Smooth muscle cell (in vitro differentiated cells): ENCODE measurements at regions not wholly inside any gene's neighbourhood (a gene's known extent, or its start where the extent isn't known, plus 50 kb on each side); places are given as distances from the start of the nearest gene placed in this dataset.

Experiments
- DNase-seq: peaks from one replicate; lab custom pipeline; 2025; ENCODE audit not compliant: unreplicated experiment; lab: John Stamatoyannopoulos, UW
- H2AFZ ChIP-seq: fragments of 200-600 bp; sonication (generic); 2 replicates; pipeline ENCODE4 v1.6.0; 2016; ENCODE audit warnings: antibody characterized with exemption, low read depth, mild to moderate bottlenecking
- H3F3A ChIP-seq: fragments of 200-600 bp; sonication (generic); 2 replicates; pipeline ENCODE4 v1.6.0; 2017; ENCODE audit warnings: antibody characterized with exemption, low read depth
- H3K27ac ChIP-seq: fragments of 200-600 bp; sonication (generic); 2 replicates; pipeline ENCODE4 v1.5.1; 2016; ENCODE audit warnings: low read depth, mild to moderate bottlenecking
- H3K27me3 ChIP-seq: fragments of 200-600 bp; sonication (generic); 2 replicates; pipeline ENCODE4 v1.6.1; 2016; ENCODE audit warnings: low read depth, mild to moderate bottlenecking
- H3K36me3 ChIP-seq: fragments of 200-600 bp; sonication (generic); 2 replicates; pipeline ENCODE4 v1.5.1; 2016; ENCODE audit warnings: low read depth
- H3K4me1 ChIP-seq: fragments of 200-600 bp; sonication (generic); 2 replicates; pipeline ENCODE4 v1.5.1; 2016; ENCODE audit warnings: low read depth
- H3K4me2 ChIP-seq: fragments of 200-600 bp; sonication (generic); 2 replicates; pipeline ENCODE4 v1.6.0; 2016; ENCODE audit warnings: mild to moderate bottlenecking
- H3K4me3 ChIP-seq: fragments of 200-600 bp; sonication (generic); 2 replicates; pipeline ENCODE4 v1.5.1; 2016; ENCODE audit warnings: mild to moderate bottlenecking
- H3K79me2 ChIP-seq: fragments of 200-600 bp; sonication (generic); 2 replicates; pipeline ENCODE4 v1.6.0; 2016; ENCODE audit warnings: low read depth, mild to moderate bottlenecking
- H3K9ac ChIP-seq: fragments of 200-600 bp; sonication (generic); 2 replicates; pipeline ENCODE4 v1.6.0; 2016; ENCODE audit warnings: low read depth
- H3K9me3 ChIP-seq: fragments of 200-600 bp; sonication (generic); replicated peaks from 2 replicates; pipeline ENCODE4 v1.5.1; 2016; ENCODE audit warnings: low read depth
- H4K20me1 ChIP-seq: fragments of 200-600 bp; sonication (generic); 2 replicates; pipeline ENCODE4 v1.6.0; 2016; ENCODE audit warnings: low read depth
- WGBS: methylation state at CpG from one replicate; pipeline ENCODE4 v1.1.7; 2016; ENCODE audit warnings: low lambda C conversion rate; 5-methylcytosine and 5-hydroxymethylcytosine counted together
- TF ChIP-seq, protein P1 (sequence below): fragments of 200-600 bp; sonication (generic); IDR thresholded peaks from 2 replicates; pipeline ENCODE4 v1.5.1; 2017; ENCODE audit warnings: borderline replicate concordance, mild to moderate bottlenecking, antibody characterized with exemption; ENCODE audit not compliant: insufficient read depth, poor library complexity, severe bottlenecking

DNA sequence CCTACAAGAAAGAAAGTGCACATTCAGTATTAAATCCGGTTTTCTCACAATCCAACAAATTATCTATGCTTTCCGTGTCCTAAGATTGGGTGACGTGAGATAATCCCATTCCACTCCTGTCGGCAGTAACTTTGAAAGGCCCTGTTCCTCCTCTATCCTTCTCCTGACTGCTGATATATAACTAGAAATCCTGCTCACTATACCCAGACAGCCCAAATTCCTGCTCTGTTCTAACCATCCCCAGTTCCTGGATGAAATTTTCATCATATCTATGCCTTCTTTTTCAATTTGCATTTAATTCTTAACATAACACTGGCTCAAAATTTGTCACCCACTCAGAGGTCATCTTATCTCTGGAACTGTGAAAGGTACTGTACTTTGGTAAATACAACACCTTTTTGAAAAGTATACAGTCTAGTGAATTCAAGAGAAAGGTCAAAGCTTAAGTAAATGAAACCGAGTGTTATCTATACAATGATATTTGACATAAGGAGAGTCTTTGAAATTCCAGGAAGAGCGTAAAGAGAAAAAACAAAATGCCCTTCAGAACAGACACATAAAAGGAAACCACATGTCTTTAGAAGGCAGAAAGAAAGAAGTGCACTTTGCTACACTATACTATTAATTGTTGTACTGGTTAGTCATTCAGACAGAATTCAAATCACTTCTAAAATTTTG is 200.5 kb upstream of the NEGR1 start:
- no peak for DNase-seq
- Histone ChIP-seq H3K27me3 (no peaks in the 10 kb centered on the region), H3K4me1 (no peaks in the 10 kb centered on the region), H3K36me3 (no peaks in the 10 kb centered on the region), H4K20me1 (no peaks in the 10 kb centered on the region), H3K9me3 (no peaks in the 10 kb centered on the region), H3K4me3 (no peak overlapping the region), H3K79me2 (no peaks in the 10 kb centered on the region), H3K27ac (no peak overlapping the region), H3K9ac (no peak overlapping the region), H3K4me2 (no peak overlapping the region), H2AFZ (no peak overlapping the region), H3F3A (no peaks in the 10 kb centered on the region)
- WGBS = 86% methylated on average over 6 of the region's 6 CpGs
- TF ChIP-seq, protein P1, sequence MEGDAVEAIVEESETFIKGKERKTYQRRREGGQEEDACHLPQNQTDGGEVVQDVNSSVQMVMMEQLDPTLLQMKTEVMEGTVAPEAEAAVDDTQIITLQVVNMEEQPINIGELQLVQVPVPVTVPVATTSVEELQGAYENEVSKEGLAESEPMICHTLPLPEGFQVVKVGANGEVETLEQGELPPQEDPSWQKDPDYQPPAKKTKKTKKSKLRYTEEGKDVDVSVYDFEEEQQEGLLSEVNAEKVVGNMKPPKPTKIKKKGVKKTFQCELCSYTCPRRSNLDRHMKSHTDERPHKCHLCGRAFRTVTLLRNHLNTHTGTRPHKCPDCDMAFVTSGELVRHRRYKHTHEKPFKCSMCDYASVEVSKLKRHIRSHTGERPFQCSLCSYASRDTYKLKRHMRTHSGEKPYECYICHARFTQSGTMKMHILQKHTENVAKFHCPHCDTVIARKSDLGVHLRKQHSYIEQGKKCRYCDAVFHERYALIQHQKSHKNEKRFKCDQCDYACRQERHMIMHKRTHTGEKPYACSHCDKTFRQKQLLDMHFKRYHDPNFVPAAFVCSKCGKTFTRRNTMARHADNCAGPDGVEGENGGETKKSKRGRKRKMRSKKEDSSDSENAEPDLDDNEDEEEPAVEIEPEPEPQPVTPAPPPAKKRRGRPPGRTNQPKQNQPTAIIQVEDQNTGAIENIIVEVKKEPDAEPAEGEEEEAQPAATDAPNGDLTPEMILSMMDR = no peak

DNA sequence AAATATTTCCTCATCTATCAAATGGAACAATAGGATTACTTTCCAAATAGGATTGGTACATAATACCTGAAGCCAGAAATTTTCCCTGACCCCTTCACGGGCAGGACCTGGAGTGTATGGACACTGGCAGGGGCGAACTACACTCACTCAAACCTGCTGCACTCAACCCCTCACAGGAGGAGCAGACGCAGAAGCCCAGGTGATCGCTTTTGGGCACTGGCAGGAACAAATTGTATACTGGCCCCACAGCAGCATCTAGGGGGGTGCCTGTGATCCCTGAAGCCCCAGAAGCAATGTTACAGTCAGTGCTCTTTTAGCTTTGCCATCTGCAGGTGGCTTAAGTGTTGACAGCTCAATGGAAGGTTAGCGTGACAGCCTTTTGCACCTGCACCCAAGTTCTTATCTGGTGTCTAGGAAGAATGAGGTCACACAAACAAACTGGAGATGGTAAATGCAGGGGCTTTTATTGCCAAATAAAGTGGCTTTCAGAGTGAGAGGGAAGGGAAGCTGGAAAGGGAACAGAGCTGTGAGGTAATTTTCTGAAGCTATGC is 199.2 kb upstream of the NEGR1 start:
- no peaks in the 10 kb centered on the region for H3K36me3 ChIP-seq
- DNase-seq = no peak
- 91% methylated on average over 5 of the region's 5 CpGs for WGBS
- H3K27me3 ChIP-seq = no peaks in the 10 kb centered on the region
- H3K9me3 ChIP-seq = no peaks in the 10 kb centered on the region
- no peak overlapping the region for H2AFZ ChIP-seq
- H3F3A ChIP-seq = no peaks in the 10 kb centered on the region
- no peaks in the 10 kb centered on the region for H4K20me1 ChIP-seq
- H3K79me2 ChIP-seq = no peaks in the 10 kb centered on the region
- no peak overlapping the region for H3K4me3 ChIP-seq
- H3K9ac ChIP-seq = no peak overlapping the region
- TF ChIP-seq, protein P1 = no peak
- no peaks in the 10 kb centered on the region for H3K4me1 ChIP-seq
- H3K4me2 ChIP-seq = no peak overlapping the region
- H3K27ac ChIP-seq = no peak overlapping the region

DNA sequence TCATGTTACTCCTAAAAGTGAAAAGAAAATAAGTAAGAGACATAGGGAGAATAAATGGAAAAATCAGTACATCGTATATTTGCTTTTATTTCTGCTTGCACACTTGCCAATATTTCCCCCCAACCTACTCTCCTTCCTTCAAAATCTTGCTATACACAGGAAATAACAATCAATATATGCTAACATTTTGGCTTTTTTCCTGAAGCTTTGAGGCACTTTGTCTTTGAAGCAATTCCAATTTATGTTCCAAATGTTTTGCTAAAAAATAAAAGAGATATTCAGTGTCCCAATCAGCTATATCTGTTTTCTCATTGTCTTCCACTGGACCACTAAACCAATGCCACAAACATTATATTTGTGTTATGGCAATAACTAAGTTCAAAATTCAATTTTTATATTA is 184.0 kb upstream of the NEGR1 start:
- Histone ChIP-seq H3K9me3 (no peaks in the 10 kb centered on the region), H4K20me1 (no peaks in the 10 kb centered on the region), H3K9ac (no peak overlapping the region), H3K79me2 (no peaks in the 10 kb centered on the region), H3F3A (no peaks in the 10 kb centered on the region), H3K4me3 (no peak overlapping the region), H3K36me3 (no peaks in the 10 kb centered on the region), H3K4me1 (no peaks in the 10 kb centered on the region), H3K27me3 (no peaks in the 10 kb centered on the region), H3K4me2 (no peak overlapping the region), H3K27ac (no peak overlapping the region), H2AFZ (no peak overlapping the region)
- no peak for DNase-seq
- TF ChIP-seq, protein P1 = no peak
- WGBS = 85% methylated on average over 1 of the region's 1 CpG
